ENCODE measurements at regions not wholly inside any gene's neighbourhood (a gene's known extent, or its start where the extent isn't known, plus 50 kb on each side); places are given as distances from the start of the nearest gene placed in this dataset.

GRCh38 chr12:67475725-67476124, 172.8 kb upstream of the DYRK2 start:
- TF ChIP-seq CTCF (IDR thresholded peaks at IDR 0.05), result no peak
- DNase-seq, result no peak
- Histone ChIP-seq H3K9me3 (no peaks in the 10 kb centered on the region), H3K4me3 (no peak overlapping the region), H3K27ac (no peak overlapping the region), H3K27me3 (no peaks in the 10 kb centered on the region), H3K4me1 (no peaks in the 10 kb centered on the region), H3K36me3 (no peaks in the 10 kb centered on the region)
- intact Hi-C loops (cut with DNase I; ENCODE audit: low total_unique reads), result no loop called here

GRCh38 chr12:67477681-67478265, 170.8 kb upstream of the DYRK2 start:
- H3K4me1 ChIP-seq, result no peaks in the 10 kb centered on the region
- intact Hi-C loops (cut with DNase I; ENCODE audit: low total_unique reads), result no loop called here
- no peaks in the 10 kb centered on the region for H3K36me3 ChIP-seq
- H3K4me3 ChIP-seq, result no peak overlapping the region
- no peak for TF ChIP-seq CTCF (IDR thresholded peaks at IDR 0.05)
- H3K9me3 ChIP-seq, result no peaks in the 10 kb centered on the region
- no peak overlapping the region for H3K27ac ChIP-seq
- H3K27me3 ChIP-seq, result no peaks in the 10 kb centered on the region
- no peak for DNase-seq

- no peaks in the 10 kb centered on the region for H3K36me3 ChIP-seq
- no peaks in the 10 kb centered on the region for H3K27me3 ChIP-seq
- DNase-seq, result peak; percentile 75
- no peak overlapping the region for H3K27ac ChIP-seq
- H3K4me3 ChIP-seq, result no peak overlapping the region
- peaks cover 0 to 7% (median 0%) of the 10 kb centered on the region in 4 donors for H3K4me1 ChIP-seq
- TF ChIP-seq CTCF (IDR thresholded peaks at IDR 0.05), result no peak
- intact Hi-C loops (cut with DNase I; ENCODE audit: low total_unique reads), result no loop called here
- H3K9me3 ChIP-seq, result no peaks in the 10 kb centered on the region
Measured at GRCh38 chr12:67482751-67483661, 165.5 kb upstream of the DYRK2 start.

GRCh38 chr12:67483871-67484554, 164.5 kb upstream of the DYRK2 start:
- TF ChIP-seq CTCF (IDR thresholded peaks at IDR 0.05), result no peak
- no peaks in the 10 kb centered on the region for H3K27me3 ChIP-seq
- no peak overlapping the region for H3K27ac ChIP-seq
- H3K9me3 ChIP-seq, result peaks cover 0 to 5% (median 0%) of the 10 kb centered on the region in 3 donors
- intact Hi-C loops (cut with DNase I; ENCODE audit: low total_unique reads), result no loop called here
- H3K4me1 ChIP-seq, result peaks cover 0 to 7% (median 0%) of the 10 kb centered on the region in 4 donors
- H3K36me3 ChIP-seq, result no peaks in the 10 kb centered on the region
- H3K4me3 ChIP-seq, result no peak overlapping the region
- no peak for DNase-seq

GRCh38 chr12:67484791-67485480, 163.6 kb upstream of the DYRK2 start:
- no peak overlapping the region for H3K4me3 ChIP-seq
- DNase-seq, result no peak
- H3K36me3 ChIP-seq, result no peaks in the 10 kb centered on the region
- no peak overlapping the region for H3K27ac ChIP-seq
- peaks cover 0 to 5% (median 0%) of the 10 kb centered on the region in 3 donors for H3K9me3 ChIP-seq
- intact Hi-C loops (cut with DNase I; ENCODE audit: low total_unique reads), result no loop called here
- H3K27me3 ChIP-seq, result no peaks in the 10 kb centered on the region
- peaks cover 0 to 7% (median 0%) of the 10 kb centered on the region in 4 donors for H3K4me1 ChIP-seq
- TF ChIP-seq CTCF (IDR thresholded peaks at IDR 0.05), result no peak

All from tibial artery (tissue), 4 donors.